ENCODE measurements at regions not wholly inside any gene's neighbourhood (a gene's known extent, or its start where the extent isn't known, plus 50 kb on each side); places are given as distances from the start of the nearest gene placed in this dataset.

GRCh38 chr5:56290378-56291078 is 57.4 kb upstream of the ANKRD55 start:
- TF ChIP-seq CTCF (IDR thresholded peaks at IDR 0.05) (no peak), POLR2A (IDR thresholded peaks at IDR 0.05) (no peak), POLR2AphosphoS5 (IDR thresholded peaks at IDR 0.05) (no peak)

Data from upper lobe of left lung (tissue), 4 donors.